GM19324 (cell line): ENCODE measurements at regions not wholly inside any gene's neighbourhood (a gene's known extent, or its start where the extent isn't known, plus 50 kb on each side); places are given as distances from the start of the nearest gene placed in this dataset.
"Not testable (repeated sequence)": the region's sequence is repeated elsewhere in the genome, so short reads cannot be mapped to it uniquely, and the experiment has no call there.

Experiments
- ATAC-seq: cut with Tn5 transposase; IDR thresholded peaks from one replicate; pipeline ENCODE4 v1.9.1; 2021; ENCODE audit warnings: mild to moderate bottlenecking, moderate library complexity; ENCODE audit not compliant: unreplicated experiment, low FRiP score

- not testable (repeated sequence) for ATAC-seq
These were observed 108.0 kb upstream of the LNX1 start for GRCh38 chr4:53699310-53699709.

DNA sequence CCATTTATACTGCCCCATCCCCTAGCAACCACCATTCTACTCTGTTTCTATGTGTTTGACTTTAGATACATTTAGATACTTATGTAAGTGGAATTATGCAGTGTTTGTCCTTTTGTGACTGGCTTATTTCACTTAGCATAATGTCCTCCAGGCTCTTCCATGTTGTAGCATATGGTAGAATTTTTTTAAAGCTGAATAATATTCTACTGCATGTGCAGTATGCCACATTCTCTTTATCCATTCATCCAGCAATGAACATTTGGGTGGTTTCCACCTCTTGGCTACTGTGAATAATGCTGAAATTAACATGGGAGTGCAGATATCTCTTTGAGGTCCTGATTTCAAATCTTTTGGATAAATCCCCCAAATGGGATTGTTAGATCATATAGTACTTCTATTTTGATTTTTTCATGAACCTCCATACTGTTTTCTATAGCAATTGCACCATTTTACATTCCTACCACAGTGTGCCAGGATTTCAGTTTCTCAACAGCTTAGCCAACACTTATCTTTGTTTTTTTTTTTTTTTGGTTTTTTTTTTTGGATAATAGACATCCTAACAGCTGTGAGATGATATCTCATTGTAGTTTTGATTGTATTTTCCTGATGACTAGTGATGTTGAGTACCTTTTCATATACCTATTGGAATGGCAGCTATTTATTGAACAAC, 105.9 kb upstream of the LNX1 start:
- ATAC-seq: no peak

DNA sequence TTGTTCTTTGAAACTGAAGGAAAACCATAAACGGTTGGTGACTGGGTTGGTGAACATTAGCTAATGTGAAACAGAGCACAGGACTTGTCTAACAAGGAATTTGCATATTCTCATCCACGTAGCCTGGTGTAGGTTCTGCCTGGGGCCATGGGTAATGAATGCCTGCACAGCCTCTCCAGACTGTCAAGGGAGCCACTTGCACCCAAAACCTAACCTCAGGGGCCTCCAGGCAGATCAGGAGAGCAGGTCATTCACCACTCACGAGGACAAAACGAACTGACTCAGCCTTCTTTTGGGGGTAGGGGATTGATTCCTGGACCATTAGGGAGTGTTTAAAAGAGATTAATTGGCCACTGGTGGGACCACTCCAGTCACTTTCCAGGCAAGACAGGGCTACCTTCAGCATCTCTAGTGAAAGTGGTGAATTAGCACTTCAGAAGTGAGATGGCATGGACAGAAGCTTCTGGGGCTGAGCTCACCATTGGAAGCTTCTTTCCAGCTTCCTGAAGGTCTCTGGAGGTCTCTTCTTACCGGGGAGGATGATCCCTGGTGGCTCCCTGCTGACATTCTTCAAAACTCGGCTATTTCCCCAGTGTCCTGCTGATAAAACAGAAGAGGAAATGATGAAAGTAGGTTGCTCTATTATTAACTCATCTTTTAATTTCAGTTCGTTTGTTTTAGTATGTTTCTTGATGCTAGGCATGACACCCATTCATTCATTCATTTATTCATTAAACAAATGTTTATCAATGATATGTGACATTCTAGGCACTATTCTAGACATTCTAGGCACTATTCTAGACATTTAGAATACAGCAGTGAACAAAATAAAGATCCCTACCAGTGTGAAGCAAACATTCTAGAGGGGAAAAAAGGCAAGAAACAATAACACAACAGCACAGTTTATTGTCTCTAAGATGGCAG, 104.5 kb upstream of the LNX1 start:
- ATAC-seq: peak; percentile 93

- no peak for ATAC-seq
These were observed 103.4 kb upstream of the LNX1 start for GRCh38 chr4:53694666-53695065.

- no peak for ATAC-seq
These were observed 102.6 kb upstream of the LNX1 start for GRCh38 chr4:53693909-53694308.

GRCh38 chr4:53693408-53693807, 102.1 kb upstream of the LNX1 start:
- ATAC-seq: no peak

GRCh38 chr4:53688186-53688790, 97.0 kb upstream of the LNX1 start:
- ATAC-seq: peak; percentile 73

- ATAC-seq: no peak
These were observed 95.2 kb upstream of the LNX1 start for GRCh38 chr4:53686521-53686920.

GRCh38 chr4:53684136-53685130, 93.1 kb upstream of the LNX1 start:
- ATAC-seq: no peak

DNA sequence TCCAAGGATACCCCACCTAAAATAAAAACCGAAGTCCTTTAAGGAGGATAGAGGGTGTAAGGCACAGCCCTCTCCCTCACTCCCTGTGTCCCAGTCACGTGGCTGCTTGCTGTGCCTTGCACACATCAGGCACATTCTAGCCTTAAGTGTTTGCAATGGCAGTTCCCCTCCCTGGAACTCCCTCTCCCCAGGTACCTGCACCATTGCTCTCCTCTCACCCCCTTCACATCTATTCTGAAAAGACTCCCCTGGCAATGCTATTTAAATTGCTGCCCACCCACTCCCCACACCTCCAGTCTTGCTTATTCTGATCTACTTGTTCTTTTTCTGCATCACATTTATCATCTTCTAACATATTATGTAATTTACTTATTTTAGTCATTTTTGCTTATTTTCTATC, 91.6 kb upstream of the LNX1 start:
- ATAC-seq: no peak

- ATAC-seq: no peak
These were observed 90.9 kb upstream of the LNX1 start for GRCh38 chr4:53682196-53682595.

DNA sequence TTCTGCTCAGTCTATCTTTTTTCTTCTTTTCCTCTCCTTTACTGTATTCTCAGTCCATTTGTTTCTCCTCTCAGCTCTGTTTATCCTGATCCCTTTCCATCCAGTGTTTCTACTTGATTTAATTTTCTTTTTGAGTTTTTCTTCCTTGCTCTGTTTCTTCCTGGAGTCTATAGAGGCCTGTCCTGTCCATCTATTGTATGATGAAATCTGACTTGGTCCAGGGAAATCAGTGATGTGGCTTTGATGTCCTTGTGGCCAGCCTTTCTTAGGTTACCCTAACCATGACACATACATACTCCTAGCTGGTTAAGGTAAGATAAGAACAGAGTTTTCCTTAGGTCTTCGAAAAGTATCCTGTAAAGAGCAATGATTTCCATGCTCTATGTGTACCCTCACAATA, 89.3 kb upstream of the LNX1 start:
- ATAC-seq: no peak

GRCh38 chr4:53680168-53680567, 88.9 kb upstream of the LNX1 start:
- ATAC-seq: no peak

- no peak for ATAC-seq
These were observed 85.2 kb upstream of the LNX1 start for GRCh38 chr4:53676402-53676871.

- no peak for ATAC-seq
These were observed 83.6 kb upstream of the LNX1 start for GRCh38 chr4:53674903-53675302.

- no peak for ATAC-seq
These were observed 81.6 kb upstream of the LNX1 start for GRCh38 chr4:53672873-53673272.

DNA sequence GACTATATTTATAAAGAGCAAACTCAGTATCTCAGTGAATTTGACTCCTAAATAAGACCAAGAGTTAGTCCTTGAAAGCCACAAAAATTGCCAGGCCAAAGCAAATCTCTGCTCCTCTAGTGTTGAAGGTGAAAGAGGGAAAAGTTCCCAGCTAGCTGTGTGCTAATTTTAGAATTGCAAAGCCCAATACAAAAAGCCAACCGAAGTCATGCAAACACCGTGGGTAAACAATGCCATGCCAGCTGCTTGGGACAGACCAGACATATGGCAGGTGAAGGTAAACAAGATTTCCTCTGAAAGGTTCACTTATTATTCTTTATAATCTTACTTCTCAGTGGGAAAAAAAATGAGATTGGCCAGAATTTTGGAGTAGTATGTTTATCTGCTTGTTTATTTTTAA, 80.5 kb upstream of the LNX1 start:
- no peak for ATAC-seq

DNA sequence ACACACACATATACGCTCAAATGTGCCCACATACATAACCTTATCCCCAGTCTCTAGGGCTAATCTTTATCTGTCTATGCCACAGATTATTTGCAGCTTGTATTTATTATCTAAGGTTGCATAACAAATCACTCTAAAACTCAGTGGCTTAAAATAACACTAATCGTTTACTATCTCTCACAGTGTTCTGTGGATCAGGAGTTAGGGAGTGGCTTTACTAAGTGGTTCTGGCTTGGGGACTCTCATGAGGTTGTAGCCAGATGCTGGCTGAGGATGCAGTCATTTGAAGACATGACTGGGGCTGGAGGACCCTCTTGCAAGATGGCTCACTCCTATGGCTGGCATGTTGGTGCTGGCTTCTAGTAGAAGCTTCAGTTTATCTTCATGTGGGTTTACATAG, 68.5 kb upstream of the LNX1 start:
- no peak for ATAC-seq

GRCh38 chr4:53659112-53659511, 67.8 kb upstream of the LNX1 start:
- no peak for ATAC-seq

GRCh38 chr4:53658029-53658428, 66.7 kb upstream of the LNX1 start:
- no peak for ATAC-seq
